MM.1S (cell line): ENCODE measurements at regions not wholly inside any gene's neighbourhood (a gene's known extent, or its start where the extent isn't known, plus 50 kb on each side); places are given as distances from the start of the nearest gene placed in this dataset.

ENCODE experiments used
- DNase-seq: peaks from one replicate; pipeline ENCODE4 v3.0.0-alpha.2; 2015
- H2AFZ ChIP-seq: fragments of 300-600 bp; sonication (generic); 2 replicates; pipeline ENCODE4 v1.6.0; 2016; ENCODE audit warnings: antibody characterized with exemption, low read length
- H3F3A ChIP-seq: fragments of 300-600 bp; sonication (generic); 2 replicates; pipeline ENCODE4 v1.6.1; 2016; ENCODE audit warnings: mild to moderate bottlenecking, antibody characterized with exemption, low read length, moderate library complexity, mixed read lengths; ENCODE audit not compliant: insufficient read depth
- H3K27ac ChIP-seq: fragments of 300-600 bp; sonication (generic); 2 replicates; pipeline ENCODE4 v1.5.1; 2016; ENCODE audit warnings: mild to moderate bottlenecking, low read length
- H3K27me3 ChIP-seq: fragments of 300-600 bp; sonication (generic); replicated peaks from 2 replicates; pipeline ENCODE4 v1.6.0; 2016; ENCODE audit warnings: low read length; ENCODE audit not compliant: insufficient read depth
- H3K36me3 ChIP-seq: fragments of 300-600 bp; sonication (generic); replicated peaks from 2 replicates; pipeline ENCODE4 v1.6.1; 2016; ENCODE audit warnings: mild to moderate bottlenecking, low read length, mixed read lengths; ENCODE audit not compliant: insufficient read depth
- H3K4me1 ChIP-seq: fragments of 300-600 bp; sonication (generic); 2 replicates; pipeline ENCODE4 v1.6.1; 2016; ENCODE audit warnings: low read length, mixed read lengths
- H3K4me2 ChIP-seq: fragments of 300-600 bp; sonication (generic); 2 replicates; pipeline ENCODE4 v1.6.0; 2016; ENCODE audit warnings: low read depth, low read length
- H3K4me3 ChIP-seq: fragments of 300-600 bp; sonication (generic); 2 replicates; pipeline ENCODE4 v1.5.1; 2016; ENCODE audit warnings: low read length, mixed read lengths
- H3K79me2 ChIP-seq: fragments of 300-600 bp; sonication (generic); 2 replicates; pipeline ENCODE4 v1.6.1; 2016; ENCODE audit warnings: mixed run types, low read length, mixed read lengths
- H3K9ac ChIP-seq: fragments of 300-600 bp; sonication (generic); 2 replicates; pipeline ENCODE4 v1.6.1; 2016; ENCODE audit warnings: low read length, mixed read lengths
- H3K9me2 ChIP-seq: fragments of 300-600 bp; sonication (generic); replicated peaks from 2 replicates; pipeline ENCODE4 v1.6.1; 2016; ENCODE audit warnings: mild to moderate bottlenecking, low read length, mixed read lengths; ENCODE audit not compliant: insufficient read depth
- H3K9me3 ChIP-seq: fragments of 300-600 bp; sonication (generic); replicated peaks from 2 replicates; pipeline ENCODE4 v1.6.1; 2016; ENCODE audit warnings: mild to moderate bottlenecking, low read length, mixed read lengths; ENCODE audit not compliant: insufficient read depth
- H4K20me1 ChIP-seq: fragments of 300-600 bp; sonication (generic); 2 replicates; pipeline ENCODE4 v1.6.1; 2016; ENCODE audit warnings: mild to moderate bottlenecking, low read length, moderate library complexity, mixed read lengths; ENCODE audit not compliant: insufficient read depth
- EZH2 ChIP-seq: fragments of 300-600 bp; sonication (generic); optimal IDR thresholded peaks from 2 replicates; pipeline ENCODE3; 2017; ENCODE audit warnings: low read depth, mild to moderate bottlenecking, antibody characterized with exemption, low read length, mixed read lengths
- EZH2phosphoT487 ChIP-seq: fragments of 300-600 bp; sonication (generic); IDR thresholded peaks from 2 replicates; pipeline ENCODE4 v1.6.1; 2018; ENCODE audit warnings: antibody characterized with exemption, low read length
- TF ChIP-seq, protein P1 (sequence below): fragments of 300-600 bp; sonication (generic); IDR thresholded peaks from 2 replicates; pipeline ENCODE4 v1.5.1; 2016; ENCODE audit warnings: antibody characterized with exemption, low read length, mixed read lengths

DNA sequence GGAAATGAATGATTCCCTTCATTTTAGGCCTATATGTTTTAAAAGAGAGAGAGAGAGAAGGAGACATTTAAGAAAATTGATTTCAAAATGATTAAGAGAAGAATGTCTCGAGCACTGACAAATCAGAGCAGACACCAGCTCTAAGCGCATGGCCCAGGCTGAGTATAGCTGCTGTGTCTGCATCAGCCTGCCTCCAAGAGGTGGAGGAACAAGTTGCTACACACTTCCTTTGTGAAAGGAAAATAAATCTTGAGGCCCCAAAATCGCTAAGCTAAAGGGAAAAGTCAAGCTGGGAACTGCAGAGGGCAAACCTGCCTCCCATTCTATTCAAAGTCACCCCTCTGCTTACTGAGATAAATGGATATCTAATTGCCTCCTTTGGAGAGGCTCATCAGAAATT is 728.7 kb upstream of the TMEM132C start:
- H3K9me2 ChIP-seq: no peaks in the 10 kb centered on the region
- H3K9me3 ChIP-seq: no peaks in the 10 kb centered on the region
- no peak overlapping the region for H2AFZ ChIP-seq
- no peaks in the 10 kb centered on the region for H3K27me3 ChIP-seq
- H3K4me2 ChIP-seq: no peak overlapping the region
- H3K79me2 ChIP-seq: no peaks in the 10 kb centered on the region
- H3K4me1 ChIP-seq: no peaks in the 10 kb centered on the region
- no peak overlapping the region for H3K27ac ChIP-seq
- H3K4me3 ChIP-seq: no peak overlapping the region
- H4K20me1 ChIP-seq: no peaks in the 10 kb centered on the region
- H3K9ac ChIP-seq: no peak overlapping the region
- no peaks in the 10 kb centered on the region for H3K36me3 ChIP-seq
- no peak for TF ChIP-seq EZH2phosphoT487
- no peak for TF ChIP-seq EZH2
- TF ChIP-seq, protein P1, sequence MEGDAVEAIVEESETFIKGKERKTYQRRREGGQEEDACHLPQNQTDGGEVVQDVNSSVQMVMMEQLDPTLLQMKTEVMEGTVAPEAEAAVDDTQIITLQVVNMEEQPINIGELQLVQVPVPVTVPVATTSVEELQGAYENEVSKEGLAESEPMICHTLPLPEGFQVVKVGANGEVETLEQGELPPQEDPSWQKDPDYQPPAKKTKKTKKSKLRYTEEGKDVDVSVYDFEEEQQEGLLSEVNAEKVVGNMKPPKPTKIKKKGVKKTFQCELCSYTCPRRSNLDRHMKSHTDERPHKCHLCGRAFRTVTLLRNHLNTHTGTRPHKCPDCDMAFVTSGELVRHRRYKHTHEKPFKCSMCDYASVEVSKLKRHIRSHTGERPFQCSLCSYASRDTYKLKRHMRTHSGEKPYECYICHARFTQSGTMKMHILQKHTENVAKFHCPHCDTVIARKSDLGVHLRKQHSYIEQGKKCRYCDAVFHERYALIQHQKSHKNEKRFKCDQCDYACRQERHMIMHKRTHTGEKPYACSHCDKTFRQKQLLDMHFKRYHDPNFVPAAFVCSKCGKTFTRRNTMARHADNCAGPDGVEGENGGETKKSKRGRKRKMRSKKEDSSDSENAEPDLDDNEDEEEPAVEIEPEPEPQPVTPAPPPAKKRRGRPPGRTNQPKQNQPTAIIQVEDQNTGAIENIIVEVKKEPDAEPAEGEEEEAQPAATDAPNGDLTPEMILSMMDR: no peak
- no peaks in the 10 kb centered on the region for H3F3A ChIP-seq
- no peak for DNase-seq

DNA sequence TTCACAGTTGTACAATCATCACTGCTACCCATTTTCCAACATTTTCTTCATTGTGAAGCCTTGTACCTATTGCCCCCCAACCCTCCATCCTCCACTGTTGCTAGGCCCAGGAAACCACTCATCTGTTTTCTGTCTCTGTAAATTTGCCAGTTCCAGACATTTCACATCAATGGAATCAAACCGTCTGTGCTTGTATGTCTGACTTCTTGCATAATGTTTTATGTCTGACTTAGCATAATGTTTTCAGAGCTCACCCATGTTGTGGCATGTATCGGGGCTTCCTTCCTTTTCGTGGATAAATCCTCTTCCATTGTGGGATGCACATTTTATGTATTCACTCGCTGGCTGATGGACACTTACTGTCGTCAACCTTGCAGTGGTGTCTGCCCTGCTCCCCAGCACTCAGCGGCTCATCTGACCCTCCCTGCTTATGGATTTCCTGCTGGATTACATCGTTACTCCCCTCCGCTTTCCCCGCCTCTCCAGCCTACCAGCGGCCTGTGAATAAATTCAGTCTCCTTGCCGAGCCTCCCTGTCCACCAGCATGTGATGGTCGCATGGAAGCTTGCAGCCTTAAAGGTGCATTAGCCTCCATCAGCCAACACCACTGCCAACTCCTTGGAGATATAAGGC is 727.6 kb upstream of the TMEM132C start:
- no peak overlapping the region for H3K4me2 ChIP-seq
- no peak overlapping the region for H2AFZ ChIP-seq
- no peak for TF ChIP-seq EZH2phosphoT487
- TF ChIP-seq EZH2: no peak
- TF ChIP-seq, protein P1: no peak

DNA sequence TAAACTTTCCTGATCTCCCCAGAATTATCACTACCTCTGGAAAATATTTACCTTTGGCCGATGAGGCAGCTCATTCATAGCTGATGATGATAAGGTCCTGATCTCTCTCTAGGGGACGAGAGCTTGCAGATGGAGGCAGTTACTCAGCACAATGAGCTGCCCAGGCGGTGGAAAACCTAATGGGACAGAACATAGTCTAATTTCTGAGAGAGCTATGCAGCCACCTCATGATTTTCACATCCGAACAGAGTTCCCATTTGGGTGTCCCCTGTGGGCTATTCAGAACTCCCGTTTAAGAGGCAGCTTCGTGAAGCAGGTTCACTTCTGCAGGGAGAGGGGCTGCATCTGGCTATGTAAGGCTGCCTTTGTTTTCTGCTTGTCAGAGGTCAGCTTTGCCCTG is 724.6 kb upstream of the TMEM132C start:
- H3K27ac ChIP-seq: no peak overlapping the region
- H3K4me3 ChIP-seq: no peak overlapping the region
- no peak for DNase-seq
- H3K4me1 ChIP-seq: no peaks in the 10 kb centered on the region
- no peak overlapping the region for H3K4me2 ChIP-seq
- no peaks in the 10 kb centered on the region for H3F3A ChIP-seq
- no peaks in the 10 kb centered on the region for H4K20me1 ChIP-seq
- H3K9me3 ChIP-seq: no peaks in the 10 kb centered on the region
- no peak for TF ChIP-seq EZH2phosphoT487
- TF ChIP-seq, protein P1: no peak
- no peak for TF ChIP-seq EZH2
- H3K27me3 ChIP-seq: no peaks in the 10 kb centered on the region
- no peaks in the 10 kb centered on the region for H3K79me2 ChIP-seq
- no peak overlapping the region for H3K9ac ChIP-seq
- no peak overlapping the region for H2AFZ ChIP-seq
- no peaks in the 10 kb centered on the region for H3K9me2 ChIP-seq
- H3K36me3 ChIP-seq: no peaks in the 10 kb centered on the region

More for the DNA sequence above, 727.6 kb upstream of the TMEM132C start:
- Histone ChIP-seq H3K27ac (no peak overlapping the region), H3K9me2 (no peaks in the 10 kb centered on the region), H3K79me2 (no peaks in the 10 kb centered on the region), H3K9me3 (no peaks in the 10 kb centered on the region), H3F3A (no peaks in the 10 kb centered on the region), H3K4me3 (no peak overlapping the region), H4K20me1 (no peaks in the 10 kb centered on the region), H3K27me3 (no peaks in the 10 kb centered on the region), H3K9ac (no peak overlapping the region), H3K4me1 (no peaks in the 10 kb centered on the region), H3K36me3 (no peaks in the 10 kb centered on the region)
- DNase-seq: no peak
